Coronary artery (tissue), 2 donors: ENCODE measurements at regions not wholly inside any gene's neighbourhood (a gene's known extent, or its start where the extent isn't known, plus 50 kb on each side); places are given as distances from the start of the nearest gene placed in this dataset.
A peak's percentile ranks its signal among the peaks of the same experiment; 100 is the strongest.

Experiments used
- DNase-seq: peaks from one replicate; pipeline ENCODE4 v3.0.0-alpha.2; 2017; ENCODE audit warnings: low spot score
- H3K27ac ChIP-seq, 2 donors: fragments of 200-600 bp; sonication (generic); one replicate each; pipeline ENCODE4 v1.5.1; 2016 to 2019
- H3K4me3 ChIP-seq: fragments of 200-600 bp; sonication (generic); 2 replicates; pipeline ENCODE4 v1.5.1; 2016; ENCODE audit warnings: mild to moderate bottlenecking, moderate library complexity
- TF ChIP-seq, protein P1 (sequence below): fragments of 200-600 bp; sonication (generic); IDR thresholded peaks from one replicate; pipeline ENCODE4 v1.5.1; 2019; ENCODE audit warnings: antibody characterized with exemption

DNA sequence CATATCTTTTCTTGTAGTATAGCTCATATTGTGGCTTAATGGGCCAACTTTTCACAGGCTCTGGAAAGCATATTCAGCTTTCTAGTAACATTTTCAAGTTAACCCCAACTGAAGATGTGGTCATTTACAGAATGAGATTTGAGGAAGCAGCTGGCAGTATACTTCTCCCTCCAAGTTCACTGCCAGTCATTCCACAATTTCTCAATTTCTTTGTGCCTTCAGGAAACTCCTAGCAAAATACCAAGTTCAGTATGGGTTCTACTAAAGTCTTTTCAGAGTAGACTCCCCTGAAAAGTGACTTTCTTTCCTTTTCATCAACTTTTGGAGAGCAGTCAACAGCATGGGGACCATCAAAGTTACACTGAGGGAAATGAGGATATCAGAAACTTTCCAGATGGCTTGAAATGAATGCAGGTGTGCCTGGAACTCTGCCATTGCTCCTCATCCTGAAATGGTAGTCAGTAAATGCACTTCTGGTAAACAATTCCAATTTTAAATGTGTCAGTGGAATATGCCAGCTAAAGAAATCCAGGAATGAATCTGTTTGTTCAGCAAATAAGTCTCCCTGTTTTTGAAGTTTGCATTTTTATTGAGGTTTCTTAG, 81.5 kb upstream of the TEX13D start:
- no peak overlapping the region for H3K4me3 ChIP-seq
- H3K27ac ChIP-seq, result no peak overlapping the region
- no peak for DNase-seq
- TF ChIP-seq, protein P1, sequence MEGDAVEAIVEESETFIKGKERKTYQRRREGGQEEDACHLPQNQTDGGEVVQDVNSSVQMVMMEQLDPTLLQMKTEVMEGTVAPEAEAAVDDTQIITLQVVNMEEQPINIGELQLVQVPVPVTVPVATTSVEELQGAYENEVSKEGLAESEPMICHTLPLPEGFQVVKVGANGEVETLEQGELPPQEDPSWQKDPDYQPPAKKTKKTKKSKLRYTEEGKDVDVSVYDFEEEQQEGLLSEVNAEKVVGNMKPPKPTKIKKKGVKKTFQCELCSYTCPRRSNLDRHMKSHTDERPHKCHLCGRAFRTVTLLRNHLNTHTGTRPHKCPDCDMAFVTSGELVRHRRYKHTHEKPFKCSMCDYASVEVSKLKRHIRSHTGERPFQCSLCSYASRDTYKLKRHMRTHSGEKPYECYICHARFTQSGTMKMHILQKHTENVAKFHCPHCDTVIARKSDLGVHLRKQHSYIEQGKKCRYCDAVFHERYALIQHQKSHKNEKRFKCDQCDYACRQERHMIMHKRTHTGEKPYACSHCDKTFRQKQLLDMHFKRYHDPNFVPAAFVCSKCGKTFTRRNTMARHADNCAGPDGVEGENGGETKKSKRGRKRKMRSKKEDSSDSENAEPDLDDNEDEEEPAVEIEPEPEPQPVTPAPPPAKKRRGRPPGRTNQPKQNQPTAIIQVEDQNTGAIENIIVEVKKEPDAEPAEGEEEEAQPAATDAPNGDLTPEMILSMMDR, result no peak

- no peak for DNase-seq
- TF ChIP-seq, protein P1, result no peak
- no peak overlapping the region for H3K27ac ChIP-seq
- H3K4me3 ChIP-seq, result no peak overlapping the region
Observed at GRCh38 chrX:124254611-124255010, 77.8 kb upstream of the TEX13D start.

DNA sequence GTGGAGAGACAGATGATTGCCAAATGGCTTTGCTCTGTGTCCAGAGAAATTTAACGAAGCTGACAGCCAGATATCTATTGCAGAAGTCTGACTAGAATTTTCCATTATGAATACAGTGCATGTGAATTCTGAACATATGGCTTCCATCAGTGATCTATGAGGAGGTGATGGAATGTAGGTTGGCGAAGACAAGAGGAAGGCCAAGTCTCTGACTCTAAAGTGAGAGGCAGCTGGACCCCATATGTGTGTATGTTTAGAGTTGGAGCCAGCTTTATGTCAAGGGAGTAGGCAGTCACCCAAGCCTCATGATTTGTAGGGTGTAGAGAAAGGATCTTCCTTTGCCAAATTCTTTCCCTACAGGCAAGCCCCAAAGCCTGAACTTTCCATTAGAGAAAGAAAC, 76.2 kb upstream of the TEX13D start:
- TF ChIP-seq, protein P1, result no peak
- Histone ChIP-seq H3K4me3 (no peak overlapping the region), H3K27ac (no peak overlapping the region)
- no peak for DNase-seq

GRCh38 chrX:124256629-124257380, 75.7 kb upstream of the TEX13D start:
- no peak for DNase-seq
- Histone ChIP-seq H3K4me3 (no peak overlapping the region), H3K27ac (no peak overlapping the region)
- TF ChIP-seq, protein P1, result no peak

GRCh38 chrX:124257924-124258702, 74.3 kb upstream of the TEX13D start:
- Histone ChIP-seq H3K27ac (peak overlapping the region in 1 of 2 donors; percentile 37), H3K4me3 (no peak overlapping the region)
- no peak for DNase-seq
- TF ChIP-seq, protein P1, result no peak

DNA sequence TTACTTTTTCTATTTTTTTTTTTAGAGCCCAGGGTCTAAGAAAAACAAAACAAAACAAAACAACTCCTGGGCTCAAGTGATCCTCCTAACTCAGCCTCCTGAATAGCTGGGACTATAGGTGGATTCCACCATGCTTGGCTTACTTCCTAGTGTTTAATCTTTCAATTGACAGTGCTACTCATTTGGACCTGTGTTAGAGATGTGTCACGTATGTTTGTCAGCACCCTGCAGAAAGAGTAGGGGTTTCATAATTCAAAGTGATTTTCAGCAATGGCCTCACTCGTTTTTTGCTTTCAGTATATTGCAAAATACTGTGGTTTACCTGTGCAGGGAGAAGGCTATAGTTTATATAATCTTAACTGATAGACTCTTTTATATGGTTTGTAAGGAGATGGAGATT, 71.6 kb upstream of the TEX13D start:
- TF ChIP-seq, protein P1, result no peak
- no peak for DNase-seq
- Histone ChIP-seq H3K27ac (no peak overlapping the region), H3K4me3 (no peak overlapping the region)
